CD4-positive, alpha-beta T cell (primary cell): ENCODE measurements at regions not wholly inside any gene's neighbourhood (a gene's known extent, or its start where the extent isn't known, plus 50 kb on each side); places are given as distances from the start of the nearest gene placed in this dataset.

Experiments
- ATAC-seq: fragments of 200-7000 bp; cut with Tn5 transposase; one replicate; pipeline ENCODE4 v1.10.0; 2022; ENCODE audit warnings: mild to moderate bottlenecking; ENCODE audit not compliant: poor library complexity
- CTCF ChIA-PET: fragments of 350-600 bp; sonication (Branson Sonifier 250); formaldehyde crosslinking; loops from one replicate; lab custom pipeline; 2021; ENCODE audit warnings: antibody characterized with exemption, inconsistent platforms; lab: Charles Lee
- POLR2A ChIA-PET: fragments of 350-600 bp; sonication (Branson Sonifier 250); formaldehyde crosslinking; loops from one replicate; lab custom pipeline; 2021; ENCODE audit warnings: antibody characterized with exemption, inconsistent platforms; lab: Charles Lee
- DNase-seq, 14 experiments: peaks; one replicate each; pipeline ENCODE4 v3.0.0-alpha.2; 2013 to 2020; ENCODE audit warnings: mixed read lengths in 2 of 14
- H3K27ac ChIP-seq, 2 donors: one replicate each; pipeline versions ENCODE4 v1.5.1 to v1.7.0; 2013; ENCODE audit warnings: low read length in 2 of 2, low read depth in 1 of 2, mild to moderate bottlenecking in 1 of 2
- H3K27me3 ChIP-seq, 2 experiments: 1 replicate in 1 of 2; 2 replicates in 1 of 2; pipeline versions ENCODE4 v1.6.1 to v1.7.0; 2013; ENCODE audit warnings: low read length in 2 of 2, control low read depth in 1 of 2, mild to moderate bottlenecking in 1 of 2, moderate library complexity in 1 of 2; ENCODE audit not compliant: insufficient read depth in 2 of 2, control insufficient read depth in 1 of 2
- H3K36me3 ChIP-seq: one replicate; pipeline ENCODE4 v1.6.1; 2013; ENCODE audit warnings: low read length, control low read depth; ENCODE audit not compliant: insufficient read depth
- H3K4me1 ChIP-seq: one replicate; pipeline ENCODE4 v1.6.1; 2013; ENCODE audit warnings: low read length, control low read depth; ENCODE audit not compliant: insufficient read depth
- H3K4me3 ChIP-seq: one replicate; pipeline ENCODE4 v1.5.1; 2013; ENCODE audit warnings: mild to moderate bottlenecking, low read length, moderate library complexity
- H3K9me3 ChIP-seq, 2 experiments: 1 replicate in 1 of 2; 2 replicates in 1 of 2; pipeline versions ENCODE4 v1.6.1 to v1.7.0; 2013; ENCODE audit warnings: low read length in 2 of 2, mild to moderate bottlenecking in 2 of 2, control low read depth in 1 of 2, moderate library complexity in 1 of 2; ENCODE audit not compliant: control insufficient read depth in 1 of 2, insufficient read depth in 1 of 2
- H3K27ac Mint-ChIP-seq: one replicate; pipeline ENCODE4 v1.8.0; 2020; ENCODE audit warnings: mixed read lengths
- H3K27me3 Mint-ChIP-seq: one replicate; pipeline ENCODE4 v1.8.0; 2021; ENCODE audit warnings: mixed read lengths
- H3K36me3 Mint-ChIP-seq: one replicate; pipeline ENCODE4 v1.8.0; 2021; ENCODE audit warnings: low read depth, mixed read lengths
- H3K4me1 Mint-ChIP-seq: one replicate; pipeline ENCODE4 v1.8.0; 2021; ENCODE audit warnings: low read depth, mixed read lengths
- H3K4me3 Mint-ChIP-seq: one replicate; pipeline ENCODE4 v1.8.0; 2020; ENCODE audit warnings: mild to moderate bottlenecking, mixed read lengths
- H3K9me3 Mint-ChIP-seq: one replicate; pipeline ENCODE4 v1.8.0; 2020; ENCODE audit warnings: mixed read lengths
- intact Hi-C, 2 experiments: fragments of 100-400 bp; cut with DNase I in 1 of 2; cut with micrococcal nuclease in 1 of 2; formaldehyde crosslinking; loops; one replicate each; pipeline versions ENCODE4 v1.15.1 to v1.9.0; 2023 to 2025; cut with DNase I, micrococcal nuclease
- TF ChIP-seq, protein P1 (sequence below): fragments of 200-600 bp; IDR thresholded peaks from one replicate; pipeline ENCODE4 v1.8.0; 2022; ENCODE audit warnings: antibody characterized with exemption, mild to moderate bottlenecking

DNA sequence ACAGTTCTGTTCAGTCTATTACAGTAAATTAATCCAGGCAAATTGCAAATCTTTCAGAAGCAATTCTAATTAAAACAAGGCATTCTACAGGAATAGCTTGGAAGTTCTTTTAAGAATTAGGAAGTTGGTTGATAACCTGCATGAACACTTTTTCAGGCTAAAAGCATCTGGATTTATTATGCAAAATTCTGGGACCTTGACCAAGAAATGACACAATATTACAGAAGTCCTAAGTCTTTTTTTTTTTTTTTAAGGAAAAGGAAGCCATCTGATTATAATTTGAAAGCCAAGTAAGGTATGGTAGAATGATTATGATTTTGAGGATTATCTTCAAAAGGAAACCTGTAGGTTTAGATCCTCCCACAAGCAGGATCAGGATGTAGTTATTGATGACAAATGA is 74.7 kb upstream of the KCNK2 start:
- DNase-seq (no peak), ATAC-seq (no peak)
- no peaks in the 10 kb centered on the region for H3K9me3 ChIP-seq
- H3K4me1 ChIP-seq = no peaks in the 10 kb centered on the region
- no peaks in the 10 kb centered on the region for H3K27me3 ChIP-seq
- POLR2A ChIA-PET = no interaction called here
- Mint-ChIP-seq H3K27me3 (no peaks in the 10 kb centered on the region), H3K4me3 (no peak overlapping the region), H3K27ac (no peak overlapping the region), H3K36me3 (no peaks in the 10 kb centered on the region), H3K4me1 (no peaks in the 10 kb centered on the region), H3K9me3 (no peaks in the 10 kb centered on the region)
- TF ChIP-seq, protein P1, sequence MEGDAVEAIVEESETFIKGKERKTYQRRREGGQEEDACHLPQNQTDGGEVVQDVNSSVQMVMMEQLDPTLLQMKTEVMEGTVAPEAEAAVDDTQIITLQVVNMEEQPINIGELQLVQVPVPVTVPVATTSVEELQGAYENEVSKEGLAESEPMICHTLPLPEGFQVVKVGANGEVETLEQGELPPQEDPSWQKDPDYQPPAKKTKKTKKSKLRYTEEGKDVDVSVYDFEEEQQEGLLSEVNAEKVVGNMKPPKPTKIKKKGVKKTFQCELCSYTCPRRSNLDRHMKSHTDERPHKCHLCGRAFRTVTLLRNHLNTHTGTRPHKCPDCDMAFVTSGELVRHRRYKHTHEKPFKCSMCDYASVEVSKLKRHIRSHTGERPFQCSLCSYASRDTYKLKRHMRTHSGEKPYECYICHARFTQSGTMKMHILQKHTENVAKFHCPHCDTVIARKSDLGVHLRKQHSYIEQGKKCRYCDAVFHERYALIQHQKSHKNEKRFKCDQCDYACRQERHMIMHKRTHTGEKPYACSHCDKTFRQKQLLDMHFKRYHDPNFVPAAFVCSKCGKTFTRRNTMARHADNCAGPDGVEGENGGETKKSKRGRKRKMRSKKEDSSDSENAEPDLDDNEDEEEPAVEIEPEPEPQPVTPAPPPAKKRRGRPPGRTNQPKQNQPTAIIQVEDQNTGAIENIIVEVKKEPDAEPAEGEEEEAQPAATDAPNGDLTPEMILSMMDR = no peak
- H3K27ac ChIP-seq = no peak overlapping the region
- H3K36me3 ChIP-seq = no peaks in the 10 kb centered on the region
- intact Hi-C loops = no loop called here
- CTCF ChIA-PET = no interaction called here
- H3K4me3 ChIP-seq = no peak overlapping the region

GRCh38 chr1:215018555-215018954 is 64.0 kb upstream of the KCNK2 start:
- TF ChIP-seq, protein P1 = no peak
- no peak for ATAC-seq
- POLR2A ChIA-PET = no interaction called here

GRCh38 chr1:215022204-215022603 is 60.3 kb upstream of the KCNK2 start:
- Histone ChIP-seq H3K4me1 (no peaks in the 10 kb centered on the region), H3K27ac (no peak overlapping the region), H3K4me3 (no peak overlapping the region), H3K36me3 (no peaks in the 10 kb centered on the region), H3K9me3 (no peaks in the 10 kb centered on the region), H3K27me3 (no peaks in the 10 kb centered on the region)
- intact Hi-C loops = no loop called here
- POLR2A ChIA-PET = no interaction called here
- ATAC-seq (no peak), DNase-seq (no peak)
- Mint-ChIP-seq H3K27ac (no peak overlapping the region), H3K4me1 (no peaks in the 10 kb centered on the region), H3K36me3 (no peaks in the 10 kb centered on the region), H3K4me3 (no peak overlapping the region), H3K27me3 (no peaks in the 10 kb centered on the region), H3K9me3 (peaks cover 2% of the 10 kb centered on the region)
- CTCF ChIA-PET = no interaction called here
- TF ChIP-seq, protein P1 = no peak

More at GRCh38 chr1:215018555-215018954, 64.0 kb upstream of the KCNK2 start:
- intact Hi-C loops = no loop called here
- H3K4me1 ChIP-seq = no peaks in the 10 kb centered on the region
- H3K9me3 ChIP-seq = no peaks in the 10 kb centered on the region
- H3K36me3 ChIP-seq = no peaks in the 10 kb centered on the region
- CTCF ChIA-PET = no interaction called here
- no peak overlapping the region for H3K4me3 Mint-ChIP-seq
- H3K4me1 Mint-ChIP-seq = no peaks in the 10 kb centered on the region
- H3K9me3 Mint-ChIP-seq = peaks cover 9% of the 10 kb centered on the region
- no peak overlapping the region for H3K27ac Mint-ChIP-seq
- DNase-seq = no peak
- no peak overlapping the region for H3K4me3 ChIP-seq
- H3K27me3 Mint-ChIP-seq = no peaks in the 10 kb centered on the region
- no peaks in the 10 kb centered on the region for H3K27me3 ChIP-seq
- no peak overlapping the region for H3K27ac ChIP-seq
- no peaks in the 10 kb centered on the region for H3K36me3 Mint-ChIP-seq
